ENCODE measurements at regions not wholly inside any gene's neighbourhood (a gene's known extent, or its start where the extent isn't known, plus 50 kb on each side); places are given as distances from the start of the nearest gene placed in this dataset.

- no peak for TF ChIP-seq YY1 (IDR thresholded peaks at IDR 0.05; ENCODE audit: insufficient read depth, insufficient read length)
- TF ChIP-seq ZNF274 (IDR thresholded peaks at IDR 0.05; ENCODE audit: low read depth, low read length): no peak
Observed at GRCh38 chr13:40158757-40159156, 503.3 kb downstream of the COG6 start.
